Common myeloid progenitor, CD34-positive (primary cell): ENCODE measurements at regions not wholly inside any gene's neighbourhood (a gene's known extent, or its start where the extent isn't known, plus 50 kb on each side); places are given as distances from the start of the nearest gene placed in this dataset.
"Not testable (repeated sequence)": the region's sequence is repeated elsewhere in the genome, so short reads cannot be mapped to it uniquely, and the experiment has no call there.

Source experiments
- CTCF ChIA-PET: fragments of 350-600 bp; sonication (Branson Sonifier 250); formaldehyde crosslinking; loops from one replicate; lab custom pipeline; 2021; ENCODE audit warnings: antibody characterized with exemption; lab: Charles Lee
- POLR2A ChIA-PET: fragments of 350-600 bp; sonication (Branson Sonifier 250); formaldehyde crosslinking; loops from one replicate; lab custom pipeline; 2021; ENCODE audit warnings: antibody characterized with exemption; lab: Charles Lee
- DNase-seq, 3 donors: peaks; one replicate each; pipeline versions ENCODE4 v3.0.0 to v3.0.0-alpha.2; 2013
- H3K27ac ChIP-seq, 2 experiments: 1 replicate in 1 of 2; 2 replicates in 1 of 2; pipeline ENCODE4 v1.7.0; 2013; ENCODE audit warnings: inconsistent platforms in 2 of 2, low read length in 2 of 2, mild to moderate bottlenecking in 2 of 2, low read depth in 1 of 2, moderate library complexity in 1 of 2; ENCODE audit not compliant: severe bottlenecking in 2 of 2, insufficient read depth in 1 of 2, poor library complexity in 1 of 2
- H3K27me3 ChIP-seq, 5 experiments: replicated peaks in 2 of 5; 1 replicate in 3 of 5; 2 replicates in 2 of 5; pipeline versions ENCODE4 v1.6.1 to v1.7.0; 2013; ENCODE audit warnings: low read length in 4 of 5, mild to moderate bottlenecking in 2 of 5, moderate library complexity in 2 of 5, inconsistent platforms in 1 of 5; ENCODE audit not compliant: insufficient read depth in 5 of 5, control insufficient read depth in 4 of 5
- H3K36me3 ChIP-seq, 4 experiments: 1 replicate in 2 of 4; 2 replicates in 2 of 4; pipeline versions ENCODE4 v1.6.1 to v1.7.0; 2013; ENCODE audit warnings: low read length in 3 of 4, control low read depth in 1 of 4, mild to moderate bottlenecking in 1 of 4; ENCODE audit not compliant: control insufficient read depth in 4 of 4, insufficient read depth in 4 of 4
- H3K4me1 ChIP-seq, 4 experiments: 1 replicate in 3 of 4; 2 replicates in 1 of 4; pipeline versions ENCODE4 v1.6.1 to v1.7.1; 2013; ENCODE audit warnings: low read length in 3 of 4, mild to moderate bottlenecking in 3 of 4, control low read depth in 1 of 4, inconsistent platforms in 1 of 4, moderate library complexity in 1 of 4; ENCODE audit not compliant: control insufficient read depth in 4 of 4, insufficient read depth in 4 of 4; ENCODE audit errors: control extremely low read depth in 1 of 4
- H3K4me3 ChIP-seq, 7 experiments: 1 replicate in 4 of 7; 2 replicates in 3 of 7; pipeline versions ENCODE4 v1.5.1 to v1.7.0; 2013; ENCODE audit warnings: mild to moderate bottlenecking in 7 of 7, low read length in 6 of 7, moderate library complexity in 6 of 7, inconsistent platforms in 2 of 7, low read depth in 2 of 7, control low read depth in 1 of 7; ENCODE audit not compliant: insufficient read depth in 4 of 7, control insufficient read depth in 1 of 7; ENCODE audit errors: extremely low read depth in 1 of 7
- H3K9me3 ChIP-seq, 5 experiments: 1 replicate in 4 of 5; 2 replicates in 1 of 5; pipeline versions ENCODE4 v1.6.1 to v1.7.1; 2013; ENCODE audit warnings: low read length in 4 of 5, mild to moderate bottlenecking in 2 of 5, inconsistent platforms in 1 of 5, low read depth in 1 of 5, moderate library complexity in 1 of 5; ENCODE audit not compliant: control insufficient read depth in 4 of 5, insufficient read depth in 2 of 5; ENCODE audit errors: control extremely low read depth in 1 of 5
- WGBS: methylation state at CpG from one replicate; pipeline ENCODE4 v1.1.5; 2013; ENCODE audit not compliant: insufficient coverage; 5-methylcytosine and 5-hydroxymethylcytosine counted together

DNA sequence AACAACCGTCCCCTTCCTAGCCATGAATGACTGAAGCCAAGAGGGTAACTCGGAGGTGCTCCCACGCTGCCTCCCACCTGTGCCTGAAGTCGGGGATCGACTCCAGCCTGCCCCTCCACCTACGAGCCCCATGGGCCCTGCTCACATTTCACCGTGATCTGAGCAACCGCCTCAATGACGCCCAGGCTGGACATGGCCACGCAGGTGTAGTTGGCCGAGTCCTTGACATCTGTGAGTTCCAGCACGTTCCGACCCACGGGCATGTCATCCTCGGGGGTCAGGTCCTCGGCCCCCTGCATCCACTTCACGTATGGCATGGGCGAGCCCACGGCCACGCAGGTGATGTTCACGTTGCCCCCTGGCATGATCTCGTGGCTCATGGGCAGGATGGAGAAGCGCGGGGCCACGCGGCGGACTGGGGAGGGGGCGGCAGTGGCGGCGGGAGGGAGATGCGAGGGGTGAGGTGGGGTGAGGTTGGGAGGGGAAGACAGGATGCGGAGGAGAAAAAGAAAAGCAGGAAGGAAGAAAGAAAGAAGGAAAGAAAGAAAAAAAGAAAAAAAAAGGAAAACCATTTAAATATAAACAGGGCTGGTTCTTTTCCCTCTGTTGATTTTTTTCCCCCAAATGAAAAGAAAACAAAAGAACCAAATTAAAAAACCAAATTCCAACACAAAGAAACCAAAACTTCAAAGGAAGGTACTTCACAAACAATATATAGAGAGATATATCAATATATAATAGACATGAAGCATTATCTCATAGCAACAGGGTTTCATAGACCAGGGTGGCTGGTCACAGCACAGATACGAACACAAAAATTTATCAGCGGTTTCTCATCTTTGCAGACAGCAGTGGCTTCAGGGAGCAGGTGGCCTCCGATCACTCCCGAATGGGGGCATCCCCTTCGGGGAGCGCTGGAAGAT, 94.7 kb downstream of the PTPRS start:
- ChIA-PET CTCF (no interaction called here), POLR2A (no interaction called here)
- no peak for DNase-seq
- Histone ChIP-seq H3K36me3 (no peaks in the 10 kb centered on the region), H3K9me3 (peaks cover 0 to 2% (median 0%) of the 10 kb centered on the region in 5 experiments), H3K4me3 (no peak overlapping the region), H3K27me3 (no peaks in the 10 kb centered on the region), H3K4me1 (no peaks in the 10 kb centered on the region), H3K27ac (no peak overlapping the region)
- WGBS: 94% methylated on average over 33 of the region's 38 CpGs

DNA sequence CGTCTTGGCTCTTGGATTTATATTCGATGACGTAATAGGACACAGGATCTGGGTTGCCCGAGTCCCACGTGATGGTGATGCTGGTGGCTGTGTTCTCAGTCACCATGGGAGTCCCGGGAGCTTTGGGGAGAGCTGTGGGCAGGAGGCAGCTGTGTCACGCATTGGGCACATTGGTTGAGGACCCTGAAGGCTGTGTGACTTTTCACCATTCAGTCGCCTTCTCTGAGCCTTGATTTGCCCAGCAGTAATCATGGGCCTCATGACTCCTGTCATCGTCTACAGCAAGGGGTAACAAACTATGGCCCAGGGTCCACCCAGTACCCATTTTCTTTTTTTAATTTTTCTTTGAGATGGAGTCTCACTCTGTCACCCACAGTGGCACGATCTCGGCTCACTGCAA, 96.3 kb downstream of the PTPRS start:
- H3K9me3 ChIP-seq: no peaks in the 10 kb centered on the region
- no peak overlapping the region for H3K27ac ChIP-seq
- H3K27me3 ChIP-seq: no peaks in the 10 kb centered on the region
- WGBS: 98% methylated on average over 11 of the region's 11 CpGs
- DNase-seq: no peak
- CTCF ChIA-PET: no interaction called here
- H3K36me3 ChIP-seq: no peaks in the 10 kb centered on the region
- no peak overlapping the region for H3K4me3 ChIP-seq
- no peaks in the 10 kb centered on the region for H3K4me1 ChIP-seq
- POLR2A ChIA-PET: no interaction called here

DNA sequence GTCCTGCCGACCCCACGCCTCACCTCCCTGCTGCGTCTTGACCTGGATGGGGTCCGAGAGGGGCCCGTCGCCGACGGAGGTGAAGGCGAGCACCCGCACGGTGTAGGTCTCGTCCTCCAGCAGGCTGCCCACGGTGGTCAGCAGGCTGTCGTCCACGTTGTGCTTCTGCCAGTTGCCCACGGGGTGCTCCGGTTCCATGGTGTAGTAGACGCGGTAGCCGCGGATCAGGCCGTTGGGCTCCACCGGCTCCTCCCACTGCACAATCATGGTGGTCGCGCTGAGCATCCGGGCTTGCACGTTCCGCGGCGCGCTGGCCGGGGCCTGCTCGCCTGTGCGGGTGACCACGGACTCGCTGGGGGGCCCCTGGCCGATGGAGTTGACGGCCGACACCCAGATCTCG, 96.7 kb downstream of the PTPRS start:
- WGBS: 98% methylated on average over 40 of the region's 40 CpGs
- no peaks in the 10 kb centered on the region for H3K36me3 ChIP-seq
- H3K9me3 ChIP-seq: no peaks in the 10 kb centered on the region
- H3K27me3 ChIP-seq: no peaks in the 10 kb centered on the region
- CTCF ChIA-PET: no interaction called here
- H3K4me1 ChIP-seq: no peaks in the 10 kb centered on the region
- DNase-seq: no peak
- no peak overlapping the region for H3K4me3 ChIP-seq
- no peak overlapping the region for H3K27ac ChIP-seq
- POLR2A ChIA-PET: no interaction called here

DNA sequence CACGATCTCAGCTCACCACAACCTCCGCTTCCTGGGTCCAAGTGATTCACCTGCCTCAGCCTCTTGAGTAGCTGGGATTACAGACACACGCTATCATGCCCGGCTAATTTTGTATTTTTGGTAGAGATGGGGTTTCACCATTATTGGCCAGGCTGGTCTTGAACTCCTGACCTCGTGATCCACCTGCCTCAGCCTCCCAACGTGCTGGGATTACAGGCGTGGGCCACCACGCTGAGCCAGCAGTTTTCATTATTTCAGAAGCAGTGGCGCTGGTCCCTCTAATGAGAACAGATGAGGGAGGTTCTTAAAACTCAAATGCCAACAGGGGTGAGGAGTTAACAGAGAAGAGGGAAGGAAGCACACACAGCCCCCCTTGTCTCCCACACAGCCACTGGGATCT, 98.7 kb downstream of the PTPRS start:
- H3K27ac ChIP-seq, DNase-seq, H3K4me1 ChIP-seq, H3K36me3 ChIP-seq, H3K4me3 ChIP-seq, H3K27me3 ChIP-seq, POLR2A ChIA-PET, H3K9me3 ChIP-seq, CTCF ChIA-PET: not testable (repeated sequence)
- WGBS: 91% methylated on average over 8 of the region's 9 CpGs

DNA sequence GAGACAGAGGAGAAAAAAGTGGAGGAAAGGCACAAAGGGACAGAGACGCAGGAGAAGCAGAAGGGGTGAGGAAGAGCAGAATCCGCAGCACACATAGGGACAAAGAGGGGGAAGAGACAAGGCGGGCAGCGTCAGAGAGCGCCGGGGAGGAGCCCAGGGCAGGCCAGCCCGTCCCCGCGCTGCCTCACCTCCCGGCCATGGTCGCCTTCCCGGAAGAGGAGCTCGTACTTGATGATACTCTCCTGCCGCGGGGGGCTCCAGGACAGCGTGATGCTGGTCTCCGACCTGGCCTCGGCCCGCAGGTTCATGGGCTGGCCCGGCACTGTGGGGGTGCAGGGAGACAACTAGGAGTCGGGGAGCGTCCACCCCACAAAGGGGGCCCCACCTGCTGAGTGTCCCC, 100.6 kb downstream of the PTPRS start:
- peaks cover 0 to 2% (median 0%) of the 10 kb centered on the region in 5 experiments for H3K9me3 ChIP-seq
- H3K4me3 ChIP-seq: no peak overlapping the region
- H3K36me3 ChIP-seq: no peaks in the 10 kb centered on the region
- H3K27me3 ChIP-seq: no peaks in the 10 kb centered on the region
- CTCF ChIA-PET: no interaction called here
- H3K4me1 ChIP-seq: no peaks in the 10 kb centered on the region
- DNase-seq: no peak
- POLR2A ChIA-PET: no interaction called here
- no peak overlapping the region for H3K27ac ChIP-seq
- WGBS: 98% methylated on average over 20 of the region's 22 CpGs

DNA sequence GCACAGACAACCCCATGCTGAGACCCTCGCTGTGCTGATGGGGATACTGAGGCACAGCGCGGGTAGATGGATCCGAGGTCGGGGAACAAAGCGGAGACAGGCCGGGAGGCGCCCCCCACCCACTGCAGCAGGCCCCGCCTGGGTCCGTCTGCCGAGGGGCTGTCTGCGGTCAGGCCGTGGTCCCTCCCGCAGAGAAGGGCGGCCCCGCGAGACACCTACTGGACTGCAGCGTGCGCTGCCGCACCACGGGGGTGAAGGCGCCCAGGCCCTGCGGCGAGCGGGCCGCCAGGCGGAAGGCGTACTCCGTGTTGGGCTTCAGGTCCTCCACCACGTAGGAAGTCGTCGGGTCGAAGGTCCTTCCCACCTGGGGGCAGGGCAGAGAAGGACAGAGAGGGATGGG, 101.9 kb downstream of the PTPRS start:
- Histone ChIP-seq H3K4me1 (no peaks in the 10 kb centered on the region), H3K9me3 (peaks cover 0 to 2% (median 0%) of the 10 kb centered on the region in 5 experiments), H3K27ac (no peak overlapping the region), H3K36me3 (no peaks in the 10 kb centered on the region), H3K4me3 (no peak overlapping the region), H3K27me3 (no peaks in the 10 kb centered on the region)
- ChIA-PET CTCF (no interaction called here), POLR2A (no interaction called here)
- DNase-seq: no peak
- WGBS: 98% methylated on average over 29 of the region's 33 CpGs

DNA sequence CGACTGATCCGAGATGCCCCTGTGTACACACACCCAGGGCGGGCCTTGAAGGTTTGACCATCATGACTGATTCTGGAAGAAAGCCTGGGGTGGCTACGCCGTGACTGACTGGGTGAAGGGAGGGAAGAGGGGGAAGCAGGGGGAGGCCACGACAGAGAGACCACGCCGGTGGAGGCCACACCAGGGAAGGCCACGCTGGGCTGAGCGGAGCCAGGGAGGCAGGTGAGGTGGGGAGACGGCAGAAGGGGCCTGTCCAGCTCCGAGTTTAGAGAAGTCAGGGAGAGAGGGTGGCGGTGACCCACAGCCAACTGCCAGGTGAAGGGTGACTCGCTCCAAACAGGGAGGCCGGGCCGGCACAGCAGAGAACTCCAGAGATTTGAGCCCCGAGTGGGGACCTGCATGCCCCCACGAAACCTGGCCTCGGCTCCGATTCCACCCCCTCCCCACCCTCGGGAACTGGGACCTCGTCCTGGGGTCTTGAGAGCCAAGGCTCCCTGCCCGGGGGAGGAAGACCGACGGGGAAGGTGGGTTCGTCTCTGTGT, 102.6 kb downstream of the PTPRS start:
- POLR2A ChIA-PET: no interaction called here
- Histone ChIP-seq H3K9me3 (peaks cover 0 to 2% (median 0%) of the 10 kb centered on the region in 5 experiments), H3K27ac (no peak overlapping the region), H3K36me3 (no peaks in the 10 kb centered on the region), H3K4me3 (no peak overlapping the region), H3K4me1 (no peaks in the 10 kb centered on the region), H3K27me3 (no peaks in the 10 kb centered on the region)
- 96% methylated on average over 19 of the region's 26 CpGs for WGBS
- CTCF ChIA-PET: no interaction called here
- DNase-seq: no peak
